Hematopoietic multipotent progenitor cell treated with erythropoietin and hydrocortisone succinate and interleukin-3 and kit ligand, for 8 days (in vitro differentiated cells): ENCODE measurements at regions not wholly inside any gene's neighbourhood (a gene's known extent, or its start where the extent isn't known, plus 50 kb on each side); places are given as distances from the start of the nearest gene placed in this dataset.

Experiments
- DNase-seq: peaks from one replicate; pipeline ENCODE4 v3.0.0-alpha.2; 2015

GRCh38 chrX:42616981-42617380 lies 161.0 kb downstream of the PPP1R2C start:
- no peak for DNase-seq

- DNase-seq = peak; percentile 3
Measured at GRCh38 chrX:42615161-42615563, 162.8 kb downstream of the PPP1R2C start.

- DNase-seq = no peak
Measured at GRCh38 chrX:42606591-42606990, 171.4 kb downstream of the PPP1R2C start.

- no peak for DNase-seq
Measured at GRCh38 chrX:42604302-42604701, 173.7 kb downstream of the PPP1R2C start.

- no peak for DNase-seq
Measured at GRCh38 chrX:42603016-42603415, 174.9 kb downstream of the PPP1R2C start.

- no peak for DNase-seq
Measured at GRCh38 chrX:42602566-42602965, 175.4 kb downstream of the PPP1R2C start.

GRCh38 chrX:42602136-42602535 lies 175.8 kb downstream of the PPP1R2C start:
- no peak for DNase-seq

GRCh38 chrX:42597481-42597880 lies 180.5 kb downstream of the PPP1R2C start:
- DNase-seq = no peak

GRCh38 chrX:42585842-42586621 lies 191.9 kb downstream of the PPP1R2C start:
- DNase-seq = no peak

- DNase-seq = no peak
Measured at GRCh38 chrX:42577936-42578470, 200.0 kb downstream of the PPP1R2C start.

- no peak for DNase-seq
Measured at GRCh38 chrX:42567268-42567667, 210.7 kb downstream of the PPP1R2C start.

- DNase-seq = no peak
Measured at GRCh38 chrX:42565739-42566138, 212.2 kb downstream of the PPP1R2C start.

- DNase-seq = no peak
Measured at GRCh38 chrX:42546800-42547199, 231.2 kb downstream of the PPP1R2C start.

- no peak for DNase-seq
Measured at GRCh38 chrX:42544883-42545282, 233.1 kb downstream of the PPP1R2C start.

- no peak for DNase-seq
Measured at GRCh38 chrX:42541554-42541953, 236.4 kb downstream of the PPP1R2C start.

GRCh38 chrX:42540146-42540545 lies 237.8 kb downstream of the PPP1R2C start:
- DNase-seq = no peak

GRCh38 chrX:42538405-42538804 lies 239.6 kb downstream of the PPP1R2C start:
- no peak for DNase-seq

- no peak for DNase-seq
Measured at GRCh38 chrX:42536286-42536685, 241.7 kb downstream of the PPP1R2C start.

- DNase-seq = no peak
Measured at GRCh38 chrX:42535233-42535632, 242.7 kb downstream of the PPP1R2C start.

GRCh38 chrX:42533761-42534160 lies 244.2 kb downstream of the PPP1R2C start:
- no peak for DNase-seq

- DNase-seq = no peak
Measured at GRCh38 chrX:42531441-42531840, 246.5 kb downstream of the PPP1R2C start.

GRCh38 chrX:42530027-42530426 lies 247.9 kb downstream of the PPP1R2C start:
- no peak for DNase-seq

GRCh38 chrX:42524379-42524778 lies 253.6 kb downstream of the PPP1R2C start:
- DNase-seq = no peak

GRCh38 chrX:42519666-42520231 lies 258.2 kb downstream of the PPP1R2C start:
- DNase-seq = no peak

GRCh38 chrX:42515939-42516338 lies 262.0 kb downstream of the PPP1R2C start:
- no peak for DNase-seq
